ENCODE measurements at regions not wholly inside any gene's neighbourhood (a gene's known extent, or its start where the extent isn't known, plus 50 kb on each side); places are given as distances from the start of the nearest gene placed in this dataset.

DNA sequence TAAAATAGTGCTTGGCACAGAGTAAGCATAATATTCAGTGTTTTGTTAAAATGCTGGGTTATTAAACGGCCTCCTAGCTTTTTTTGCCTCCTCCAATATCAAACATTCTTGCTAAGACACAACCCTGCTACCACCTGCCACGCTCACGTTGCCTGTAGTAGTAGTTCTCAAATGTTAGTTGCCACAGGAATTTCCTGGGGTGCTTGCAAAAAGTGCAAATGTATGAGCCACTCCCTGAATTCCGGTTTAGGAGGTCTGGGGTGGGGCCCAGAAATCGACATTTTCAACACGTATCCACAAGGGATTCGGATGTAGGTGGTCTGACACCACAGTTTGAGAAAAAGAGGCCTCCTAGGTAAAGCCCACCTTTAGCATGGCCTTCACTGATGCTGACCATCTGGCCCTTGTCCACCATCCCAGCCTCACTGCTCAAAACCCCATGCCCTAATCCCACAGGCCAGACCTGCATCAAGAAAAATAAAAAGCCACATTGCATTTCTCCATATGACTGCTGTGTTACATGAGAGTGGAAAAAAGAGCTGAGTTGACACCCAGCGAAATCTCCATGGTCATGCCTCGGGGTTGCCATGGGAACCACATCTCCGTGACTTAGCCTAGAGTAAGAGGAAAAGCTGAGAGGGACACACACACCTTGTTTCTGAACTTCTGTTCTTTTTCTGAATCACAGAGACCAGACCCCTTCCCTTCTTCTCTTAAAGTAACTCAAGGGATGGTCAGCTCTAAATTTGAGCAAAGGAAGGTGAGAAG lies 116.4 kb upstream of the HES1 start:
- DNase-seq (ENCODE audit: low spot score) (no peak), ATAC-seq (ENCODE audit: low FRiP score) (no peak)
- TF ChIP-seq, protein P1, sequence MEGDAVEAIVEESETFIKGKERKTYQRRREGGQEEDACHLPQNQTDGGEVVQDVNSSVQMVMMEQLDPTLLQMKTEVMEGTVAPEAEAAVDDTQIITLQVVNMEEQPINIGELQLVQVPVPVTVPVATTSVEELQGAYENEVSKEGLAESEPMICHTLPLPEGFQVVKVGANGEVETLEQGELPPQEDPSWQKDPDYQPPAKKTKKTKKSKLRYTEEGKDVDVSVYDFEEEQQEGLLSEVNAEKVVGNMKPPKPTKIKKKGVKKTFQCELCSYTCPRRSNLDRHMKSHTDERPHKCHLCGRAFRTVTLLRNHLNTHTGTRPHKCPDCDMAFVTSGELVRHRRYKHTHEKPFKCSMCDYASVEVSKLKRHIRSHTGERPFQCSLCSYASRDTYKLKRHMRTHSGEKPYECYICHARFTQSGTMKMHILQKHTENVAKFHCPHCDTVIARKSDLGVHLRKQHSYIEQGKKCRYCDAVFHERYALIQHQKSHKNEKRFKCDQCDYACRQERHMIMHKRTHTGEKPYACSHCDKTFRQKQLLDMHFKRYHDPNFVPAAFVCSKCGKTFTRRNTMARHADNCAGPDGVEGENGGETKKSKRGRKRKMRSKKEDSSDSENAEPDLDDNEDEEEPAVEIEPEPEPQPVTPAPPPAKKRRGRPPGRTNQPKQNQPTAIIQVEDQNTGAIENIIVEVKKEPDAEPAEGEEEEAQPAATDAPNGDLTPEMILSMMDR (IDR thresholded peaks at IDR 0.05), result no peak

DNA sequence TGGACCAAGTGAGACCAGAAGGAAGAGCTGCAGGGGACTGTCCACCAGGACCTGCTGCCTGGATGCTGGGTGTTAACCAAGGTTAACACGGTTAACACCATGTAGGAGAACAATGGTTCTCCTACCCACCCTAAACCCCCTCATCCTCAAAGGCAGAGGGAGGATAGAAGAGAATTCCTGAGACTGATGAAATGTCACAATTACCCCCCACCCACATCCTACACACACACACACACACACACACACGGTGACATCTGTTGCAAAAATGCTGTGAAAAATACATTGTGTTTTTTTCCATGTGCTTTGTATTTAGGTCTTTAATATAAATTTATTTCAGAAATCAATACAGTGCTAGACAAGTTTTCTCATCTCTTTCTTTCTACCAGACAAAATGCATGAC lies 113.9 kb upstream of the HES1 start:
- no peak for ATAC-seq (ENCODE audit: low FRiP score)
- TF ChIP-seq, protein P1 (IDR thresholded peaks at IDR 0.05), result no peak
- DNase-seq (ENCODE audit: low spot score), result no peak

DNA sequence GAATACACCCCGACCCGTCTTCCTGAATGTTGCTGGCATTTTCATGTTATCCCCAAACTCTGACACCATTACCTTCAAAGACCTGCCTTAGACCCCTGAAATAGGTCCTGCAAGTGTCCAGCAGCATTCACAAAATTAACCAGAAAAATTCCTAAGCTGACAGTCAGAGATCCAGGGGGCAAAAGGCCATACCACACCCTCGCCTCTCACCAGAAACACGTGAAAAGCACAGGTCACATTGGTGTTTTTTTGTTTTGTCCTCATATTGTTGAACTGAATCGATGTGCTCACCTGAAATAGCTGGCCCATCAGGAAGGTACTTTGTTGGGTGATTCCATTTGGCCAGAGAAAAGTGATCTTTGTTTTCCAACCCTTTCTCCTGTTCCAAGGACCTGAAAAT lies 113.1 kb upstream of the HES1 start:
- TF ChIP-seq, protein P1 (IDR thresholded peaks at IDR 0.05), result no peak
- ATAC-seq (ENCODE audit: low FRiP score), result no peak
- DNase-seq (ENCODE audit: low spot score), result no peak

DNA sequence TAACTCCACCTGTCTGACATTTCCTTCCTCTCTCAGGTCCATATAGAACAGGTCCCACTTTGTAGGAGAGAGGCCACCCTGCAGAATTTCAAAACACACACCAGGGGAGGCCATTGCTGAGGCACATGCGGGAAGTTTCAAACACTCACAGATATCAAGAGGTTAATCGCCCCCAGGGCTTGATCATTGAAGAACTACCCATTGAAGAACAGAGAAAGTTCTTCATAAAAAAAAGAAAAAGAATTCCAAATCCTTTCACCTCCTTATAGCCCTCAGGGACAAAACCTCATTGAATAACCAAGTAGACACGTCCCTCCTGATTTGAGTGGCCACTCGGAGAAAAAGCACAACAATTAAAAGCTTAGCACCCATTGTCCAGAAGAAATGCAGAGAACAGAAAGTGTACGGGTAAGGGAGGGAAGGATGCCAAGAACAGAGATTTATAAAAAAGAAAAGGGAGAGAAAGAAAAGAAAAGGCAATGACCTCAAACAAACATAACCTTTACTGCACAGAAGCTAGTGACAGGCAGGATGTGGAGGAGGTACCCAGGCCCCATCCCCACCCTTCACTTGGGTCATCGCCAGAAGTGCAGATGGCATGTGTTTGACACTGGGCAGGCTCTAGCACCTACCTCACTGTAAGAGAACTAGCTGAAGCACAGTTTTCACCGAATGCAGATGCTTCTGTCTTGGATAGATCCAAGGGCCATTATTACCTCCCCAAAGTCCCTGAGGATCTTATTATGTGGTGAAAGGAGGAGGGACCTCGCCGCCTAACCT lies 112.3 kb upstream of the HES1 start:
- ATAC-seq (ENCODE audit: low FRiP score) (no peak), DNase-seq (ENCODE audit: low spot score) (no peak)
- TF ChIP-seq, protein P1 (IDR thresholded peaks at IDR 0.05), result no peak

DNA sequence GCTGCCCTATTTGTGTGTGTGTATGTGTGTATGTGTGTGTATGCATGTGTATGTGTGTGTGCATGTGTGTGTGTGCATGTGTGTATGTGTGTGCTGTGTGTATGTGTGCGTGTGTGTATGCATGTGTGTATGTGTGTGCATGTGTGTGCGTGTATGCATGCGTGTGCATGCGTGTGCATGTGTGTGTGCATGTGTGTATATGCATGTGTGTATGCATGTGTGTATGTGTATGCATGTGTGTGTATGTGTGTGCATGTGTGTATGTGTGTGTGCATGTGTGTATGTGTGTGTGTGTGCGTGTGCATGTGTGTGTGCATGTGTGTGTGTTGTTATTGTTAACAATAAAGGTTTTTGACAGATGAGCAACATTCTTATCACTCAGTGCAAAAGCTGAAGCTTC lies 110.8 kb upstream of the HES1 start:
- ATAC-seq (ENCODE audit: low FRiP score) (no peak), DNase-seq (ENCODE audit: low spot score) (no peak)
- TF ChIP-seq, protein P1 (IDR thresholded peaks at IDR 0.05), result no peak

DNA sequence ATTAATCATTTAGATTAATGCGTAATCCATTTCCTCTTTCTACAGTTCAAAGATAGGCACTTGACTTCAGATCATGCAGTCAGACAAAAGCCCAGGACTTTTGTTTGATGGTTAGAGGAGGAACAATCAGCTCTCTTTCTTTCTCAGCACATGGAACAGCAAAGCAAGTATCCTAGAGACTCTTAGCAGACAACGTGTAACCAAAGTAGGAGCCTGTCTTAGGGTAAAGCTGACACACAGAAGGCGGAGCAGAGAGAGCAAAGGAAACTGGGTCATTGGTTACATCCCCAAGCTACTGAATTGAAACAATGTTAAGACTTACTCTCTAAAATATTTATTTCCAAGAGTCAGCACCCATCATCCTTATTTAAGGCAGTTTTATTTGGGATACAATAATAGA lies 110.0 kb upstream of the HES1 start:
- ATAC-seq (ENCODE audit: low FRiP score), result no peak
- TF ChIP-seq, protein P1 (IDR thresholded peaks at IDR 0.05), result no peak
- no peak for DNase-seq (ENCODE audit: low spot score)
